ENCODE measurements at regions not wholly inside any gene's neighbourhood (a gene's known extent, or its start where the extent isn't known, plus 50 kb on each side); places are given as distances from the start of the nearest gene placed in this dataset.

DNA sequence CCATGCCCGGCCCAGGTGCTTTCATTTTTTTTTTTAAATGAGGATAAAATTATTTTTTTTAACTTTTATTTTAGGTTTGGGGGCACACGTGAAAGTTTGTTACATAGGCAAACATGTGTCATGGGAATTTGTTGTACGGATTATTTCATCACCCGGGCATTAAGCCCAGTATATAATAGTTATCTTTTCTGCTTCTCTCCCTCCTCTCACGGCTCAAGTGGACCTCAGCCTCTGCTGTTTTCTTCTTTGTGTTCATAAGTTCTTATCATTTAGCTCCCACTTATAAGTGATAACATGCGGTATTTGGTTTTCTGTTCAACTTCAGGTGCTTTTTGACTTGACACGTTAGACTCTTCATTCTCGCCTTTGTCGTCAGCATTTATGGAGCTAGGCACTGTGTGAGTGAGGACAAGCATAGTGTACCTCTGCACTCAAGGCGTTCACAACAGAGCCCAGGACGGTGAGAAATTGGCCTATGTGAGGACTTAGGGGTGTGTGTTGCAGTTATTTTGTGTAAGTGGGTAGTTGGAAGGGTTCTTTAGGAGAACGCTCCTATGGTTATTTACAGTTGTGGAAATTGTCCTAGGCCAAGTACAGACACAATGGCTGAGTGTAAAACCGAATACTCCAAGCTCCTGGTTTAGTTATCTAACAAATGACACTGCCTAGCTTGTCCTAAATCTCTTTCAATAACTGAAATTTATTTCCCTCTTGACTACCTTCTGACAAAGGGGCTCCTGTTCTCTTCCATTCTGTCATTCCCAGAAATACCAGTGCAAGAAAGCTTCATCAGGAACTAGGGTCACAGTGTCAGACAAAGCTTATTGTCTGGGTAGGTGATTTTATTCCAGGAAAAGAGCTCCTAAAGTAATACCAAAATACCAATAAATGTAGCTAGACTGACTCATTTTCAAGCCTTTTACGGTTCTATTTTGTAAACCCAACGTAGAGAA lies 200.5 kb upstream of the PRICKLE1 start:
- TF ChIP-seq CTCF (IDR thresholded peaks at IDR 0.05) (no peak), POLR2A (IDR thresholded peaks at IDR 0.05) (no peak)

All from Peyer's patch (tissue), 4 donors.